Lung microvascular endothelial cell (primary cell): ENCODE measurements at regions not wholly inside any gene's neighbourhood (a gene's known extent, or its start where the extent isn't known, plus 50 kb on each side); places are given as distances from the start of the nearest gene placed in this dataset.
A peak's percentile ranks its signal among the peaks of the same experiment; 100 is the strongest.
"Not testable (repeated sequence)": the region's sequence is repeated elsewhere in the genome, so short reads cannot be mapped to it uniquely, and the experiment has no call there.

Experiments
- DNase-seq, 2 donors: peaks; one replicate each; pipeline versions ENCODE4 v3.0.0 to v3.0.0-alpha.2; 2010; ENCODE audit warnings: low read depth in 2 of 2

- DNase-seq = no peak
These were observed 178.4 kb downstream of the RTP5 start for GRCh38 chr2:242047963-242048362.

- no peak for DNase-seq
These were observed 178.9 kb downstream of the RTP5 start for GRCh38 chr2:242048479-242048878.

- DNase-seq = not testable (repeated sequence)
These were observed 180.0 kb downstream of the RTP5 start for GRCh38 chr2:242049492-242049891.

DNA sequence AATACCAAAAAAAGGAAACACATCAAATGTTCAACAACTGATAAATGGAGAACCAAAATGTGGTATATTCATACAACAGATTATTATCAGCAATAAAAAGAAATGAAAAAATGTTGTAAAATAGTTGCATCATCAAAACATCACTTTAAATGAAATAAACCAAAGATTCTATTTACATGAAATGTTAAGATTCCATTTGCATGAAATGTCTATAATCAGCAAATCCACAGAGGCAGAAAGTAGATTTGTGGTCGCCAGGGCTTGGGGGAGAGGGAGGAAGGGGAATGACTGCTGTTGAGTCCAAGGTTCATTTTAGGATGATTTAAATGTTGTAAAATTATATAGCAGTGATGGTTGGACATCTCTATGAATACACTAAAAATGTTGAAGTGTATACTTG lies 181.9 kb downstream of the RTP5 start:
- DNase-seq = no peak

DNA sequence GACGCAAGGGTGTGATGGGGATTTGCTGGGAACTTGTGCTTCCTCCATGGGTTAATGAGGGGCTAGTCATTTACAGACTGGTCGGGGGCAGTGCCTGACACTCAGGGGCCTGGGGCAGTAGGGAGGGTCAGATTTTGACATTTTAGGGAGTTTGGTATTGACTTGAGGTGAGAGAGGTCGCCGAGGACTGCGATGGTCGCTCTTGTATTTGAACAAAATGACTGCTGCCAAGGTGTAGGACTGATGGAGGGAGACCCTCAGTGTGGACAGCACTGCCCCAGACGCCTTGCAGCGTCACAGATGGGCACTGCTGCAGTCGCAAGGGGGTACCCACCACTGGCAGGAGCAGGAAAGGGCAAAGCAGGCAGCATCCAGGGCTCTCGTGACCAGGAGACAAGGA lies 182.9 kb downstream of the RTP5 start:
- no peak for DNase-seq

- no peak for DNase-seq
These were observed 184.4 kb downstream of the RTP5 start for GRCh38 chr2:242053921-242054320.

DNA sequence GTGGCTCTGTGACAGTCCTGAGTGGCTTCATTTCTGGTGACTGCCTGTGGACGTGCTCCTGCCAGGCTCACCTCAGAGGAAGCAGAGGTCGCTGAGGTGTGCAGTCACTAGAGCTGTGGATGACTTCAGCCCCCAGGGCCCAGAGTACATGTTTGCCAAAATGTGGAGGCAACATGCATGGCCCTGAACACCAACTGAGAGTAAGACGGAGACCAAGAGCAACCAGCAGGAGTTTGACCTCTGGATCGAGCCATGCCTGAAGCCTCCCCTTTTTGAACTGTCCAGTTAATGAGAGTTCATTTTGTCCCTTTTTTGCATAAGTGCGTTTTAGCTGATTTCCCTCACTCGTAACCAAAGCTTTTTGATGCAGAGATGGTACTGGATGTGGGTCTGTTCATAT lies 184.9 kb downstream of the RTP5 start:
- DNase-seq = no peak

DNA sequence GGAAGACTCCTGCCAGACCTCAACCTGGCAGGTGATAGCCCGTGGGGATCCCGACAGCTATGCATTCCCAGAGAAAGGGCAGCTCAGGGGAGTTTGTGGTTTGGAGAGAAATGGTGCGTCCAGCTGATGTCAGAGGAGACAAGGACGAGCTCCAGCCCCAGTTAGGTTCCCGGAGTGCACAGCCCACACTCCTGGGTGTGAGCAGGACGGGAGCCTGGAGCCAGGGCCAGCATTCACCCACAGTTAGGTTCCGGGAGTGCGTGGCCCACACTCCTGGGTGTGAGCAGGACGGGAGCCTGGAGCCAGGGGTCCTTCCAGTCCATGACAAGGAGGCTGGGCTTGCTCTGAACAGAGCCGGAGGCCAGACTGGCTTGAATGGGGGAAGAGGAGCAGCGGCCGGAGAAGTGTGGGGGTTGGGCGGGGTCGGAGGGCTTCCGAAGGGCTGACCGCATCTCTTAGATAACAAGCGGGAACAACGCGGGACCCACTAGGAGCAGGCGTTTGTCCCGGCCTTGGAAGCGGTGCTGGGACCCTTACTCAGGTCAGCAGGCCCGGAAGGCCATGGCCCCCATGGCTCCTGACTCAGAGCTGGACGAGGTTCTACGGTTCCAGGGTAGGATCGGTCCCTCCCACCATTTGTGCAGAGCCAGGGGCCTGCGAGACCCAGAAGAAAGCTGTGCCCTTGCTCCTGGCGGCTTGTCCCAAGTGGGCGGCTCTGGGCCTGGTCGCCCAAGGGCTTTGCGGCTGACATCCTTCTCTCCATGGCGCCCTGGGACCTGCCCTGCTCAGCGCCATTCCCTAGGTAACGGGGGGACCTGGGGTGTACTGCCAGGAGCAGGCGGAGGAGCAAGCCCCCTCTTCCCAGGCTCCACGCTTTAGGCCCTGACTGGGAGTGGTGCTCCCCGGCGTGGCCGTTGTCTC lies 185.6 kb downstream of the RTP5 start:
- no peak for DNase-seq

- DNase-seq = no peak
These were observed 186.5 kb downstream of the RTP5 start for GRCh38 chr2:242056026-242056425.

DNA sequence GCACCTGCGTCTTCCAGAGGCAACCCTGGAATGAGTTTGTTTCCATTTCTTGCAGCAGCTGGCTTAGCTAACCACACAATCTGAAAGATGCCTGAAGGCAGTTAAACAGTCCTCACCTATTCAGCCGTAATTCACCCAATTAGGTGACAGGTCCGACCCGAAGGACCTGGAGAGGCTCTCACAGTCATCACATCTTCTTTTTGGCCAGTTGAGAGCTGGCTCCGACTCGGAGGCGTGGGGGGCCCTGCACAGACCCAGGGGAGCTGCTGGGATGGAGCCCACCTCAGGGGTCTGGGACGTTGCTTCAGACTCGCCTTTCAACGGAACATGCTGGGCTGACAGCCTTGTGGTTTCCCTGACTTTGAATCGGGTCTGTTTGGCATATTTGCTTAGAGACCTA lies 187.3 kb downstream of the RTP5 start:
- no peak for DNase-seq

DNA sequence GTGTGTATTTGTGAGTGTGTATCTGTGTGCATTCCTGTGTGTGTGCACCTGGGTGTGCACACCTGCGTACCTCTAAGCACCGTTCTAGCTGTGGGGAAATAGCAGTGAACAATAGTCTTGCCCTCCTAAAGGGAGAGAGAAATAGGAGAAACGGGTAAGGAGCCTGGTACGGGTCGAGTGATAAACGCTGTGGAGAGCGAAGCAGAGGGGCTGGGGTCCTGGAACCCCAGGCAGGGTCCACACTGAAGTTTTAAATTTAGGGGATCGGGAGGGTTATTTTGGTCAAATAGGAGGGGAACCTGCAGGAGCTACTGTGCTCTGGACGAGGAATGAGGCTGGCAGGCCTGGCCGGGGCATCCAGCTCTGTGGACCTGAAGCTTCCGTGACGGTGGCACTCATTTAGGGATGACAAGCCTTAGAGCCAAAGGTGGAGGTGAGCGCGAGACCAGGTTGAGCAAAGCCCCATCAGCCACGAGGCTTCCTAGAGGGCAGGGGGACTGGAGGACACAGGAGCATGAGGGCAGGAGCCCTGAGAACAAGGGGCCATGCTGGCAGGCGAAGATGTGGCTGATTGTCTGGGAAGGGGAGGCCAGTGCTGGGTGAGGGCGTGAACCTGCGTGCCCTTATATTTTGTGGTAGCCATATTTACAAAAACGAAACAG lies 188.0 kb downstream of the RTP5 start:
- DNase-seq = no peak

- no peak for DNase-seq
These were observed 188.7 kb downstream of the RTP5 start for GRCh38 chr2:242058116-242058680.

GRCh38 chr2:242059566-242059965 lies 190.0 kb downstream of the RTP5 start:
- no peak for DNase-seq

GRCh38 chr2:242060212-242060835 lies 190.8 kb downstream of the RTP5 start:
- peak in 1 of 2 donors; percentile 56 for DNase-seq

- DNase-seq = not testable (repeated sequence)
These were observed 192.4 kb downstream of the RTP5 start for GRCh38 chr2:242061930-242062329.

- DNase-seq = no peak
These were observed 193.9 kb downstream of the RTP5 start for GRCh38 chr2:242063436-242063835.

DNA sequence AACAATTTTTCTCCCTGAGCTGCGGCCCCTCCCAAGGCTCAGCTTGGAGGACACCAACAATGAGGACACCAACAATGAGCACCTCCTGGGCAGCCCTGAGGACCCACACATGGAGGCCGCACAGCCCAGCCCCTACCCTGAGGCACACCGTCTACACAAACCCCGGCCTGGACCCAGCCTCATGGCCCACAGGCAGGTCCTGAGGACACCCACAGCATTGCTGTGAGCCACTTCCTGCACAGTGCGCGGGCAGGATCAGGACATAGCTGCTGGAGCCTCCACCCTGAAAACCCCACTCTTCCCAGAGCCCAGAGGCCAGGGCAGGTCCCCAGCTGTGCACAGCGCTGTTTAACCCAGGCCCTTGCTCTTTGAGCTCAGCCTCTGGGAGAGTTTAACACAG lies 194.3 kb downstream of the RTP5 start:
- no peak for DNase-seq

DNA sequence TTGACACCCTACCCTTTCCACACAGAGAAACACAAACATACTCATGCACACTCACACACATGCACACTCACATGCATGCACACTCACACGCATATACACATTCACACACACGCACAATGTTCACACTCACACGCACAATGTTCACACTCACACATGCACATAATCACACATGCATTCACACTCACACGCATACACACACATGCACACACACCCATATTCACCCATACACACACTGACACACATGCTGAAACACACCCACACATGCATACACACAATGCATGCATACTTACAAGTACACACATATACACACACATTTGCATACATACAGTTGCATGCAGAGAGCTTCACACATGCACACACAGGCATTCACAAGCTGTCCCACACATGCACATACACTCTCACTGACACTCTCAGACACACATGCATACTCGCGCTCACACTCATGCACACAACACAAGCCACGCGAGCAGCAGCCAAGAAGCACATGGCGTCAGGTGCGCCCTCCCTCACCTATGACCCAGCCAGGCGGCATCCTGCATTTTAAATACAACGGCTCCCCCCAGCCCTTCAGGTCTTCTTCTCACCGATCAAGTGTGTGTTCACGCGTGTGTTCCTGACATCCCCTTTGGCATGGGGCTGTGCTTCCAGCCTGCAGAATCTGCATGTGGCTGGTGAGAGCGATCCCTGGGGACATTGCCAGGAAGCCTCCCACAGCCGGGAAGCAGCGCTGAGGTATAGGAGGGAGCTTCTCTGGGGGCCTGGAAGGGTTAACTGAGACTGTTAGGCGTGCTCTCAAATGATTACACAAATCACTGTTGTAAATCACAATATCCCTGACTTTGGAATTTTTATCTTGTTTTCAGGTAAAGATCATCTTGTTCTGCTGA lies 195.1 kb downstream of the RTP5 start:
- DNase-seq = no peak

DNA sequence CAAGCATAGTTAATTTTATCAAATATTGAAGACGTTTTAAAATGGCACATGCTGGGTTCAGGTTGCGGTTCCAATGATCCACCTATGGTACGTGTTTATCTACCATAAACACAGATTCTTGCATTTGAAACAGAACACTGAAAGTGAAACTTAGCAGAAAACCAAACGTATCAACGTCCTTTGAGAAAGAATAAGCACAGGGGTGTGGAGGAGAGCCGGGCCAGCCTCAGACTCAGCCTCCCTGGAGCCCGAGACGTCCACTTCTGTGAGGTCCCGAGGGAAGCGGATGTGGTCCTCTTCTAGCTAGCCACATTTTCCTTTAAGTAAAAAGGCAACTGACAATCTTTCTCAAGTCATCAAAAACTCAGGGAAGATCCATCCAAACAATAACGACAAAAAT lies 195.9 kb downstream of the RTP5 start:
- no peak for DNase-seq

DNA sequence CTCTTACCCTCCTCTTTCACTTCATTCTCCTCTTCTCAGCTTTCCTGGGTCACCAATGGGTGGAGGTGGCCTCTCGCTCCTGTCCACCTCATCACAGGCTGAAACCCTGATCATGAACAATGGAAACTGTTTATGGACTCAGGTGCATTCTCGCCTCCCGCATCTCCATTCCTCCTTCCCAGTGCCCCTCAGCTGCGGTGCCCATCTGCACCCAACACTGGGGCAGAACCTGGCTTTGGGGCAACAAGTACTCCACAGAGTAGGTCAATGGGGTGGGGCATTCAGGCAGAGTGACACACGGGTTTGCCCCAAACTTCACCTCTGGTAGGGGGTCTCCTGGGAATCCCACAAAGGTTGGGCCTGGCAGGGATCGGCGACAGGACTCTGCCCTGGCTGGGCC lies 199.5 kb downstream of the RTP5 start:
- no peak for DNase-seq

- not testable (repeated sequence) for DNase-seq
These were observed 200.4 kb downstream of the RTP5 start for GRCh38 chr2:242069938-242070395.
